PFSK-1 (cell line): ENCODE measurements at regions not wholly inside any gene's neighbourhood (a gene's known extent, or its start where the extent isn't known, plus 50 kb on each side); places are given as distances from the start of the nearest gene placed in this dataset.

Experiments used
- POLR2AphosphoS5 ChIP-seq: IDR thresholded peaks from 2 replicates; pipeline ENCODE4 v1.6.1; 2012; ENCODE audit warnings: low read depth, mild to moderate bottlenecking, control low read depth, low read length, moderate library complexity
- REST ChIP-seq, 2 experiments: IDR thresholded peaks; 2 replicates each; pipeline versions ENCODE4 v1.6.1 to v1.8.0; 2011 to 2012; ENCODE audit warnings: low read depth in 2 of 2, low read length in 2 of 2, control low read depth in 1 of 2, inconsistent platforms in 1 of 2, mild to moderate bottlenecking in 1 of 2, moderate library complexity in 1 of 2; ENCODE audit not compliant: insufficient read depth in 1 of 2
- TAF1 ChIP-seq: IDR thresholded peaks from 2 replicates; pipeline ENCODE4 v1.6.1; 2012; ENCODE audit warnings: low read length, control low read depth, borderline replicate concordance; ENCODE audit not compliant: insufficient read depth

GRCh38 chr22:34880662-34881061 is 185.3 kb upstream of the ISX start:
- TF ChIP-seq REST (IDR thresholded peaks at IDR 0.05; ENCODE audit: insufficient read depth in 1 of 2, low read depth in 2 of 2, low read length in 2 of 2) (no peak), POLR2AphosphoS5 (no peak), TAF1 (no peak)
